ENCODE measurements at regions not wholly inside any gene's neighbourhood (a gene's known extent, or its start where the extent isn't known, plus 50 kb on each side); places are given as distances from the start of the nearest gene placed in this dataset.

DNA sequence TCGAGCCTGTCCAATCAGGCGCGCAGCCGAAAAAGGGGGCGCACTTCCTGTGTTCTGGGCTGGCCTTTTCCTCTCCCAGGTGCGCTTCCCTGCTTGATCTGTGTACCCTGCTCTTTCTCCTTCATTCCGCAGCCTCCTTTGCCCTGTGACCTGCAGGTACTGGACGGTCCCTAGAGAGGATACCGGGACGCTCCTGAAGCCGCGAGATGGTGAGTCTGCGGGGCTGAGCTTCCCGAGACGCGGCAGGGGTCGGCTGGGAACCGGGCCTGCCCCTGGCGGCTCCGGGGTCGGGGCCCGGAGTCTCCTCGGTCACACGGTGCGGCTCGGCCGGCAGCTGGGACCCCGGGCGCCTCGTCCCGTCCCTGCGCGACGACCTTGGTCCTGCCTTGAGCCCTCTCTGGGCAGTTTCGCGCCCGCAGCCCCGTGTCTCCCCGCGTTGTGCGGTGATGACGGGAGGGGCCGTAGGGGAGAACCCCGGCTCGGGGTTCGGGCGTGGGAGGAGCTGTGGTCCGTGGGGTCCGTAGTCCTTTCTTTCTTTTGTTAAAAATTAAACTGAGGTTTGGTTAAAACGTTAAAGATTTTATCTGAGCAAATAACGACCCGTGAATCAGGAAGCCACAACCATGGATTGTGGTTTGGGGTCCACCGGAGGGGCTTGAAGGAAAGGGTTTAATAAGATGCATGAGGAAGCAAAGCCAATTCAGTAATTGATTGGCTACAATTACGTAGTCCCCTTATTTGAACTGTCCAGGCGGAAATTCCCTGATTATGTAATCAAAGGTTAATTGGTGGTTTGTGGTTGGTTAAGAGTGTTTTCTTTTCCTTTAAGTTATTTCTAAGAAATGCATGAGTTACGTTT lies 172.8 kb upstream of the ZNF267 start:
- TF ChIP-seq, protein P1, sequence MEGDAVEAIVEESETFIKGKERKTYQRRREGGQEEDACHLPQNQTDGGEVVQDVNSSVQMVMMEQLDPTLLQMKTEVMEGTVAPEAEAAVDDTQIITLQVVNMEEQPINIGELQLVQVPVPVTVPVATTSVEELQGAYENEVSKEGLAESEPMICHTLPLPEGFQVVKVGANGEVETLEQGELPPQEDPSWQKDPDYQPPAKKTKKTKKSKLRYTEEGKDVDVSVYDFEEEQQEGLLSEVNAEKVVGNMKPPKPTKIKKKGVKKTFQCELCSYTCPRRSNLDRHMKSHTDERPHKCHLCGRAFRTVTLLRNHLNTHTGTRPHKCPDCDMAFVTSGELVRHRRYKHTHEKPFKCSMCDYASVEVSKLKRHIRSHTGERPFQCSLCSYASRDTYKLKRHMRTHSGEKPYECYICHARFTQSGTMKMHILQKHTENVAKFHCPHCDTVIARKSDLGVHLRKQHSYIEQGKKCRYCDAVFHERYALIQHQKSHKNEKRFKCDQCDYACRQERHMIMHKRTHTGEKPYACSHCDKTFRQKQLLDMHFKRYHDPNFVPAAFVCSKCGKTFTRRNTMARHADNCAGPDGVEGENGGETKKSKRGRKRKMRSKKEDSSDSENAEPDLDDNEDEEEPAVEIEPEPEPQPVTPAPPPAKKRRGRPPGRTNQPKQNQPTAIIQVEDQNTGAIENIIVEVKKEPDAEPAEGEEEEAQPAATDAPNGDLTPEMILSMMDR (IDR thresholded peaks at IDR 0.05), result peak; percentile 18; the same call in 1 of the 2 replicates
- no peak for TF ChIP-seq ZFX (IDR thresholded peaks at IDR 0.05; ENCODE audit: borderline replicate concordance)

All from 22Rv1 (cell line).